OCI-LY7 (cell line): ENCODE measurements at regions not wholly inside any gene's neighbourhood (a gene's known extent, or its start where the extent isn't known, plus 50 kb on each side); places are given as distances from the start of the nearest gene placed in this dataset.

Experiments used
- BruUV-seq: library from RNA; stranded (reverse); fragments of 400-500 nt; replicated peaks from 2 replicates; lab custom pipeline; 2021; lab: Mats Ljungman, UMichigan
- CTCF ChIA-PET: fragments of 300-600 bp; sonication (Branson Sonifier 250); formaldehyde crosslinking; loops from one replicate; lab custom pipeline; 2022; ENCODE audit warnings: antibody characterized with exemption; ENCODE audit not compliant: unreplicated experiment; lab: Charles Lee
- POLR2A ChIA-PET: fragments of 300-600 bp; sonication (Branson Sonifier 250); formaldehyde crosslinking; loops from one replicate; lab custom pipeline; 2022; ENCODE audit warnings: antibody characterized with exemption; lab: Charles Lee
- DNase-seq: peaks from one replicate; pipeline ENCODE4 v3.0.0-alpha.2; 2015; ENCODE audit warnings: low spot score
- H2AFZ ChIP-seq: fragments of 200-600 bp; sonication (generic), shearing (Covaris generic); 2 replicates; pipeline ENCODE4 v1.6.1; 2014; ENCODE audit warnings: mild to moderate bottlenecking, antibody characterized with exemption, low read length, moderate library complexity
- H3K27ac ChIP-seq: fragments of 200-600 bp; sonication (generic); 2 replicates; pipeline ENCODE4 v1.5.1; 2014; ENCODE audit warnings: mixed run types, low read depth, mild to moderate bottlenecking, moderate library complexity, low read length, inconsistent platforms; ENCODE audit not compliant: poor library complexity, severe bottlenecking
- H3K36me3 ChIP-seq: fragments of 200-600 bp; sonication (generic); 2 replicates; pipeline ENCODE4 v1.6.1; 2014; ENCODE audit warnings: mild to moderate bottlenecking, antibody characterized with exemption, low read length, moderate library complexity, mixed read lengths; ENCODE audit not compliant: insufficient read depth
- H3K4me1 ChIP-seq: fragments of 200-600 bp; sonication (generic); 2 replicates; pipeline ENCODE4 v1.5.1; 2014; ENCODE audit warnings: mild to moderate bottlenecking, low read length; ENCODE audit not compliant: insufficient read depth, poor library complexity, severe bottlenecking
- H3K4me2 ChIP-seq: fragments of 200-600 bp; sonication (generic); 2 replicates; pipeline ENCODE4 v1.6.1; 2014; ENCODE audit warnings: mild to moderate bottlenecking, low read length
- H3K4me3 ChIP-seq: fragments of 200-600 bp; sonication (generic); 2 replicates; pipeline ENCODE4 v1.5.1; 2014; ENCODE audit warnings: mild to moderate bottlenecking, low read depth, low read length; ENCODE audit not compliant: poor library complexity, severe bottlenecking
- H3K79me2 ChIP-seq: fragments of 200-600 bp; sonication (generic); 2 replicates; pipeline ENCODE4 v1.6.1; 2016; ENCODE audit warnings: low read depth, mild to moderate bottlenecking, low read length, moderate library complexity, mixed read lengths; ENCODE audit not compliant: insufficient read depth
- H3K9me2 ChIP-seq: fragments of 200-600 bp; sonication (generic); 2 replicates; pipeline ENCODE4 v1.6.1; 2016; ENCODE audit warnings: mild to moderate bottlenecking, low read length, mixed read lengths; ENCODE audit not compliant: insufficient read depth
- H3K9me3 ChIP-seq: fragments of 200-600 bp; sonication (generic); 2 replicates; pipeline ENCODE4 v1.6.1; 2014; ENCODE audit warnings: mild to moderate bottlenecking, mixed run types, low read length, mixed read lengths
- H4K20me1 ChIP-seq: fragments of 200-600 bp; sonication (generic); 2 replicates; pipeline ENCODE4 v1.6.1; 2014; ENCODE audit warnings: mild to moderate bottlenecking, antibody characterized with exemption, low read length, moderate library complexity, mixed read lengths; ENCODE audit not compliant: insufficient read depth
- EZH2phosphoT487 ChIP-seq: fragments of 200-600 bp; sonication (generic); IDR thresholded peaks from 2 replicates; pipeline ENCODE4 v1.6.1; 2018; ENCODE audit warnings: low read depth, borderline replicate concordance, mild to moderate bottlenecking, mixed run types, antibody characterized with exemption, low read length, moderate library complexity, mixed read lengths
- intact Hi-C: fragments of 100-400 bp; cut with micrococcal nuclease; formaldehyde crosslinking; loops from one replicate; pipeline ENCODE4 v1.10.0; 2022; ENCODE audit not compliant: unreplicated experiment
- TF ChIP-seq, protein P1 (sequence below): fragments of 200-600 bp; sonication (generic); conservative IDR thresholded peaks from 2 replicates; pipeline ENCODE4 v1.5.1; 2014; ENCODE audit warnings: mild to moderate bottlenecking, antibody characterized with exemption, low read length, moderate library complexity, mixed read lengths

DNA sequence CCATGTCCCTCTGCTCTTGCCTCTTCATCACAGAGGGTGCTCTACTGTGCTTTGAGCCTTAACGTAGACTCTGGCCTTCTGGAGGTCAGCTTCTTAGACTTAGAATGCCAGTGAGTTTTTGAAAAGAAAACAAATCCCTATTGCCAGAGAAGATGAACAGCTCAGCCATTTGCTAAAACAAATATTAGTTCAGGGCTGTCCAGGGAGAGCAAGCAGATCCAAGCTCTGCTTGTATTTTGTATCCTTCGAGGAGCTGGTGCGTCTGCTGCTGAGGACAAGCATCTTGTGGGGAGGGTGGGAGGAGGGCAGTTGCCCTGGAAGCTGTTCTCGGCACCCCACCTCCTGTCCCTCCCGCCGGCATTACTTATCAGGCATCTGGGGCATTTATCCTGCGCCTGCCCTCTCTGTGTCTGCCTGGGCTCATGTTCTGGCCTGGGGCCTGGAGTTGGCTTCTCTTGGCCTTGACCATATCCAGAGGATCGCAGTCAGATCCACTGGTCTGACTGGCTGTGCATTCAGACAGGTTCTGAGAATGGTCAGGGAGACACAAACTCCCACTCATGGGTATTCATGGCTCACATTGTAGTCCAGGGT lies 173.1 kb upstream of the NLRP1 start:
- Histone ChIP-seq H3K9me2 (no peaks in the 10 kb centered on the region), H3K36me3 (no peaks in the 10 kb centered on the region), H4K20me1 (no peaks in the 10 kb centered on the region), H3K27ac (no peak overlapping the region), H3K4me2 (no peak overlapping the region), H3K4me3 (no peak overlapping the region), H3K4me1 (no peaks in the 10 kb centered on the region), H3K9me3 (no peaks in the 10 kb centered on the region), H2AFZ (no peak overlapping the region), H3K79me2 (no peaks in the 10 kb centered on the region)
- ChIA-PET CTCF (no interaction called here), POLR2A (no interaction called here)
- BruUV-seq: no TSS peak
- TF ChIP-seq, protein P1, sequence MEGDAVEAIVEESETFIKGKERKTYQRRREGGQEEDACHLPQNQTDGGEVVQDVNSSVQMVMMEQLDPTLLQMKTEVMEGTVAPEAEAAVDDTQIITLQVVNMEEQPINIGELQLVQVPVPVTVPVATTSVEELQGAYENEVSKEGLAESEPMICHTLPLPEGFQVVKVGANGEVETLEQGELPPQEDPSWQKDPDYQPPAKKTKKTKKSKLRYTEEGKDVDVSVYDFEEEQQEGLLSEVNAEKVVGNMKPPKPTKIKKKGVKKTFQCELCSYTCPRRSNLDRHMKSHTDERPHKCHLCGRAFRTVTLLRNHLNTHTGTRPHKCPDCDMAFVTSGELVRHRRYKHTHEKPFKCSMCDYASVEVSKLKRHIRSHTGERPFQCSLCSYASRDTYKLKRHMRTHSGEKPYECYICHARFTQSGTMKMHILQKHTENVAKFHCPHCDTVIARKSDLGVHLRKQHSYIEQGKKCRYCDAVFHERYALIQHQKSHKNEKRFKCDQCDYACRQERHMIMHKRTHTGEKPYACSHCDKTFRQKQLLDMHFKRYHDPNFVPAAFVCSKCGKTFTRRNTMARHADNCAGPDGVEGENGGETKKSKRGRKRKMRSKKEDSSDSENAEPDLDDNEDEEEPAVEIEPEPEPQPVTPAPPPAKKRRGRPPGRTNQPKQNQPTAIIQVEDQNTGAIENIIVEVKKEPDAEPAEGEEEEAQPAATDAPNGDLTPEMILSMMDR: no peak
- no peak for TF ChIP-seq EZH2phosphoT487
- intact Hi-C loops: no loop called here
- no peak for DNase-seq

GRCh38 chr17:5758651-5759050 lies 174.3 kb upstream of the NLRP1 start:
- H4K20me1 ChIP-seq: no peaks in the 10 kb centered on the region
- H3K79me2 ChIP-seq: no peaks in the 10 kb centered on the region
- TF ChIP-seq, protein P1: no peak
- no peak for TF ChIP-seq EZH2phosphoT487
- ChIA-PET POLR2A (interaction anchor here (0.6 kb wide), 1 partner anchor 76 kb away, joined by 3 read pairs; no protein-coding TSS in a partner anchor), CTCF (no interaction called here)
- H3K9me3 ChIP-seq: no peaks in the 10 kb centered on the region
- no peaks in the 10 kb centered on the region for H3K36me3 ChIP-seq
- H3K27ac ChIP-seq: no peak overlapping the region
- no peaks in the 10 kb centered on the region for H3K9me2 ChIP-seq
- H3K4me3 ChIP-seq: no peak overlapping the region
- H3K4me1 ChIP-seq: no peaks in the 10 kb centered on the region
- H3K4me2 ChIP-seq: no peak overlapping the region
- intact Hi-C loops: no loop called here
- DNase-seq: peak; percentile 66
- no TSS peak for BruUV-seq
- H2AFZ ChIP-seq: no peak overlapping the region

DNA sequence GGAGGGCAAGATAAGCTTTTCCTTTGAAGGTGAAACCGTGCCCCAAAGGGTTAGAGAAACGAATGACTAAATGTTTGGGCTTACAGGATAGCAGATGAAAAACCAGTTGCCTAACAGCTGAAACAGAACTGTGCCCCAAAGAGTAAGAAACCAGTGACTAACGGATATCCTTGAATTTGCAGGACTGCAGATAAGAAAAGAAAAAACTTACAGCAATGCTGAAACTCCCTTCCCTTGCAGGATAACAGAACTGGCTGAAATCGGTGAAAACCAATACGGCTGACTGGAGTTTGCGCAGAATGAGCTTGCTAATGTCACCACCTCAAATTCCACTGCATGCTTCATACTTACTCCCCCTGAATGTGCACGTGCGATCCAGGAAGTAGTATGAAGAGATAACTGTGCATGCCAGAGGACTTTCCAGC lies 175.2 kb upstream of the NLRP1 start:
- Histone ChIP-seq H3K9me3 (no peaks in the 10 kb centered on the region), H3K27ac (no peak overlapping the region), H4K20me1 (no peaks in the 10 kb centered on the region), H3K4me2 (no peak overlapping the region), H3K4me3 (no peak overlapping the region), H3K36me3 (no peaks in the 10 kb centered on the region), H3K4me1 (no peaks in the 10 kb centered on the region), H3K9me2 (no peaks in the 10 kb centered on the region), H3K79me2 (no peaks in the 10 kb centered on the region), H2AFZ (no peak overlapping the region)
- ChIA-PET CTCF (no interaction called here), POLR2A (no interaction called here)
- intact Hi-C loops: no loop called here
- TF ChIP-seq, protein P1: no peak
- no peak for TF ChIP-seq EZH2phosphoT487
- no TSS peak for BruUV-seq
- DNase-seq: no peak
